ENCODE measurements at regions not wholly inside any gene's neighbourhood (a gene's known extent, or its start where the extent isn't known, plus 50 kb on each side); places are given as distances from the start of the nearest gene placed in this dataset.

DNA sequence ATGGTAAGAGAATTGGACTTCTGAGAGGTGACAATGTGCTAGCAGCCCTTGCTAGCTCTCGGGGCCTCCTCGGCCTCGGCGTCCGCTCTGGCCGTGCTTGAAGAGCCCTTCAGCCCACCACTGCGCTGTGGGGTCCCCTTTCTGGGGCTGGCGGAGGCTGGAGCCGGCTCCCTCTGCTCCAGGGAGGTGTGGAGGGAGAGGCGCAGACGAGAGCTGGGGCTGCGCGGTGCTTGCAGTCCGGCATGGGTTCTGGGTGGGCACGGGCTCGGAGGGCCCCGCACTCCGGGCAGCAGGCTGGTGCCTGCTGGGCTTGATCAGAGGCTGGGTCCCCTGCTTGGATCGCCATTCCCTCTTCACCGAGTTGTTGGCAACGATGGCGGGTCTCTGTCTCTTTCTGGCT lies 226.4 kb upstream of the AMIGO2 start:
- TF ChIP-seq TAF1 (IDR thresholded peaks at IDR 0.05; ENCODE audit: borderline replicate concordance, insufficient read depth, low read length) (no peak), SIN3A (IDR thresholded peaks at IDR 0.05; ENCODE audit: borderline replicate concordance, insufficient read depth, low read length) (no peak)
- TF ChIP-seq, protein P1, sequence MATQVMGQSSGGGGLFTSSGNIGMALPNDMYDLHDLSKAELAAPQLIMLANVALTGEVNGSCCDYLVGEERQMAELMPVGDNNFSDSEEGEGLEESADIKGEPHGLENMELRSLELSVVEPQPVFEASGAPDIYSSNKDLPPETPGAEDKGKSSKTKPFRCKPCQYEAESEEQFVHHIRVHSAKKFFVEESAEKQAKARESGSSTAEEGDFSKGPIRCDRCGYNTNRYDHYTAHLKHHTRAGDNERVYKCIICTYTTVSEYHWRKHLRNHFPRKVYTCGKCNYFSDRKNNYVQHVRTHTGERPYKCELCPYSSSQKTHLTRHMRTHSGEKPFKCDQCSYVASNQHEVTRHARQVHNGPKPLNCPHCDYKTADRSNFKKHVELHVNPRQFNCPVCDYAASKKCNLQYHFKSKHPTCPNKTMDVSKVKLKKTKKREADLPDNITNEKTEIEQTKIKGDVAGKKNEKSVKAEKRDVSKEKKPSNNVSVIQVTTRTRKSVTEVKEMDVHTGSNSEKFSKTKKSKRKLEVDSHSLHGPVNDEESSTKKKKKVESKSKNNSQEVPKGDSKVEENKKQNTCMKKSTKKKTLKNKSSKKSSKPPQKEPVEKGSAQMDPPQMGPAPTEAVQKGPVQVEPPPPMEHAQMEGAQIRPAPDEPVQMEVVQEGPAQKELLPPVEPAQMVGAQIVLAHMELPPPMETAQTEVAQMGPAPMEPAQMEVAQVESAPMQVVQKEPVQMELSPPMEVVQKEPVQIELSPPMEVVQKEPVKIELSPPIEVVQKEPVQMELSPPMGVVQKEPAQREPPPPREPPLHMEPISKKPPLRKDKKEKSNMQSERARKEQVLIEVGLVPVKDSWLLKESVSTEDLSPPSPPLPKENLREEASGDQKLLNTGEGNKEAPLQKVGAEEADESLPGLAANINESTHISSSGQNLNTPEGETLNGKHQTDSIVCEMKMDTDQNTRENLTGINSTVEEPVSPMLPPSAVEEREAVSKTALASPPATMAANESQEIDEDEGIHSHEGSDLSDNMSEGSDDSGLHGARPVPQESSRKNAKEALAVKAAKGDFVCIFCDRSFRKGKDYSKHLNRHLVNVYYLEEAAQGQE (IDR thresholded peaks at IDR 0.05; ENCODE audit: insufficient read depth in 1 of 2, low read depth in 2 of 2, low read length in 2 of 2) = no peak
